GM18519 (cell line): ENCODE measurements at regions not wholly inside any gene's neighbourhood (a gene's known extent, or its start where the extent isn't known, plus 50 kb on each side); places are given as distances from the start of the nearest gene placed in this dataset.
A peak's percentile ranks its signal among the peaks of the same experiment; 100 is the strongest.

Experiments
- ATAC-seq: cut with Tn5 transposase; IDR thresholded peaks from one replicate; pipeline ENCODE4 v1.9.1; 2021; ENCODE audit warnings: mild to moderate bottlenecking, moderate library complexity; ENCODE audit not compliant: unreplicated experiment, low FRiP score

- no peak for ATAC-seq
Measured at GRCh38 chr12:59014885-59015284, 94.6 kb upstream of the LRIG3 start.

- no peak for ATAC-seq
Measured at GRCh38 chr12:59010941-59011340, 90.6 kb upstream of the LRIG3 start.

GRCh38 chr12:59010118-59010517 lies 89.8 kb upstream of the LRIG3 start:
- ATAC-seq, result no peak

GRCh38 chr12:59007620-59008019 lies 87.3 kb upstream of the LRIG3 start:
- ATAC-seq, result no peak

GRCh38 chr12:59005193-59005955 lies 85.1 kb upstream of the LRIG3 start:
- ATAC-seq, result no peak

- no peak for ATAC-seq
Measured at GRCh38 chr12:59004456-59004855, 84.2 kb upstream of the LRIG3 start.

- ATAC-seq, result no peak
Measured at GRCh38 chr12:58995666-58996363, 75.5 kb upstream of the LRIG3 start.

GRCh38 chr12:58988643-58989344 lies 68.5 kb upstream of the LRIG3 start:
- no peak for ATAC-seq

GRCh38 chr12:58981961-58982360 lies 61.7 kb upstream of the LRIG3 start:
- ATAC-seq, result no peak

- ATAC-seq, result peak; percentile 55
Measured at GRCh38 chr12:58980768-58981167, 60.5 kb upstream of the LRIG3 start.

GRCh38 chr12:58978717-58979116 lies 58.4 kb upstream of the LRIG3 start:
- ATAC-seq, result no peak

- ATAC-seq, result no peak
Measured at GRCh38 chr12:58977476-58977875, 57.2 kb upstream of the LRIG3 start.

GRCh38 chr12:58976146-58976545 lies 55.8 kb upstream of the LRIG3 start:
- ATAC-seq, result no peak
